GM18511 (cell line): ENCODE measurements at regions not wholly inside any gene's neighbourhood (a gene's known extent, or its start where the extent isn't known, plus 50 kb on each side); places are given as distances from the start of the nearest gene placed in this dataset.
"Not testable (repeated sequence)": the region's sequence is repeated elsewhere in the genome, so short reads cannot be mapped to it uniquely, and the experiment has no call there.

Experiments
- ATAC-seq: cut with Tn5 transposase; IDR thresholded peaks from one replicate; pipeline ENCODE4 v1.9.1; 2021; ENCODE audit warnings: mild to moderate bottlenecking, moderate library complexity; ENCODE audit not compliant: unreplicated experiment

GRCh38 chr2:38243186-38243880 is 133.7 kb downstream of the ATL2 start:
- no peak for ATAC-seq

- no peak for ATAC-seq
These were observed 137.6 kb downstream of the ATL2 start for GRCh38 chr2:38239452-38239851.

GRCh38 chr2:38238705-38239104 is 138.4 kb downstream of the ATL2 start:
- ATAC-seq, result not testable (repeated sequence)

- no peak for ATAC-seq
These were observed 139.8 kb downstream of the ATL2 start for GRCh38 chr2:38237311-38237710.

DNA sequence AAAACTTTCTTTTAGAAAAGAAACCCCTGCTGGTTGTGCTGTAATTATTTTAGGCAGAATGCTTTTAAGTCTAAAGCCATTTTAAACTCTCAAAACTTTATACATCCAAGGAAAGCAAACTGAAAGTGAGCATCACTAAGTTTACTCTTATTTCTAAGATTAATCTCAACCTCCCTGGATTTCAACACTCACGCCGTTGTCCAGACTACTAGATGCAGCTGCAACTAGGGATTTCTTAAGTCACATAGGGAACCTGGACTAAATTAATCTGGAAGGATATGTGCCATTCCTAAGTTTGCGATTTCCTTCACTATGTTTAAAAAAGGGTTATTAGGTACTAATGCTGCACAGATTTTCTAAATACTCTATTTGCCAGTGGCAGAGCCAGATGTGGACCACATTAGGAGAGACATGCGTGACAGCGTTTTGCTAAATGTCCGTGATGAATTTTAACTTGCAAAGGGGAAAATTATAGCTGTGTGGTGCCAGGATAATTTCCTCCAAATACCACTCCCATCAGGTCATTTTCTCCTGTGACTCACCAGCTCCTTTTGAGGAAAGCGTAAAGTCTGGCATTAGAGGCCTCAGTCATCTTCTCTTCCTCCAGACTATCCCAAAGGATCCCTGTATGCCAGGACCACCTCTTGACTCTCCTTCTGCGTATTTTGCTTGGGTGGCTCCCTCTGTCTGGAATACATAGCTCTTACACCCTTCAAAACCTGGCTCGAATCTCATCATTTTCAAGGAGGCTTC is 143.7 kb downstream of the ATL2 start:
- ATAC-seq, result no peak

DNA sequence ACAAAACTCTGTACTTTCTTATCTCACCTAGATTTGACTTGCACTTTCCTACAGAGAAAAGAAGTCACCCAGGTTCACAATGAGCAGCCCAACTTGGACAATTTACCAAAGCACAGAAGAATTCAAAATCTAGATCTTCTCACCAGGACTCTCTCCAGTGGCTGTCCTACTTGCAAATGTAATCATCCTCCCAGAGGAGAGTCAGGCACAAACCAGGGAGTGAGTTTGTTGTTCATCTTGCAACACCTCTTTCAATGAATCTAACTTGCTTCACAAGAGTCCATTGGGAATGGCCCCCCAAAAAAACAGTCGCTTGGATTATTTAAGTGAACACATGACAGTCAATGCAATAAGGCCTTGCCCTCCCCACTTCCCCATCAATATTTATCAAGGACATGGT is 144.6 kb downstream of the ATL2 start:
- ATAC-seq, result no peak

DNA sequence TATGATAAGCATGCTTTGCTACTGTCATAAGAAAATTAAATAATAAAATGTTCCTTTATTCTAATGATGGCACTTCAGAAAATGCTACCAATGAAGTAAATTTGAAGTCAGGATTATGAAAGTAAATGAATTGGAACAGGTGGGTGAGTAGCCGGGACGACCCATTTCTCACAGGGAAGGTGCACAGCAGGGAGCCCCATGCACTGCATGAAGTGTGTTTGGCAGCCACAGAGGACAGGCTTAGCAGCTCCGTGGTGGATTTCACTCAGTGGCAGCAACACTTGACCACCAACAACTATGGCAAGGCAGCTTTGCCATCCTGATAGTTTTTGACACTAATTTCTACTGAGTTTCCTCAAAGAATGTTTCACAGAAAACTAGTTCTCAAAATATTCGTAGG is 146.3 kb downstream of the ATL2 start:
- no peak for ATAC-seq

DNA sequence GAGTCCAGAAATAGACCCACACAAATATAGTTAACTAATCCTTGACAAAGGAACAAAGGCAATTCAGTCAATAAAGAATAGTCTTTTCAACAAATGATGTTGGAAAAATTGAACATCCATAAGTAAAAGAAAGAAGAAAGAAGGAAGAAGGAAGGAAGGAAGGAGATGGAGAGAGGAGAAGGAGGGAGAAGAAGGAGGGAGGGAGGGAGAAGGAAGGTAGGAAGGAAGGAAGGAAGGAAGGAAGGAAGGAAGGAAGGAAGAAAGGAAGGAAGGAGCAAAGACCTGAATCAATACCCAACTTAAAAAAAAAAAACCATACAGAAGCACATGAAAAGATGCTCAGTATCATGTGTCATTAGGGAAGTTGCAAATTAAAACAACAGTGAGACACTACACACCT is 148.3 kb downstream of the ATL2 start:
- ATAC-seq, result no peak

GRCh38 chr2:38224821-38225437 is 149.0 kb upstream of the CYP1B1 start:
- ATAC-seq, result no peak

DNA sequence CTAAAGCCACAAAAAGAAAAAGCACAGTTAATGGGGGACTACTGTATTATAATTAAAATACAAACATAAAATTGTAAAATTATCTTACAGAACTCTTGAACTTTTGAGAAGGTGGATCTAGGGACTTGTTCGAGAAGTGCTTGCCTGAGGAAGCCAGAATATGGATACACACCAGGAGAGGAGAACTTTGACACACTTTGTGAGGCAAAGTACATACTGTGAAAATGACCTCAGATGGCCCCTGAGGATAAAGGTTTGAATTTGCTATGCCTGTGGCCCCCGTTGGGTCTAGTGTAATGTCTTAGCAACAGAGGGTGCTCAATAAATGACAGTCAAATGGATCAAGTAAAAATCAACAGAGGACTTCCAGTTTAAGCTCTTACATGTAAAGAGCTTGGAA is 148.2 kb upstream of the CYP1B1 start:
- ATAC-seq, result no peak

DNA sequence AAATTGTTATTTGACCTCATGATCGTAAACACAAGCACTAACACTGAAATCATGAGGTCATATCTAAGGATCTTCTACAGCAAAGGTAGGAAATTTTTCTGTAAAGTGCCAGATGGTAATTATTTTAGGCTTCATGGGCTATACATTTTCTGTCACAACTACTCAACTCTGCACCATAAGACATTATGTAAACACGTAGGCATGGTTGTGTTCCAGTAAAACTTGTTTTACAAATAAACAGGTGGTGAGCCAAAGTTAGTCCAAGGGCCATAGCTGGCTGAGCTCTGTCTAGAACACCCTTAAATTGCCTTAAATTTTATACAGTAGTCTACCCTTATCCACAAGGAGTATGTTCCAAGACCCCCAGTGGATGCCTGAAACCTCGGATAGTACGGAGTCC is 147.3 kb upstream of the CYP1B1 start:
- ATAC-seq, result no peak

DNA sequence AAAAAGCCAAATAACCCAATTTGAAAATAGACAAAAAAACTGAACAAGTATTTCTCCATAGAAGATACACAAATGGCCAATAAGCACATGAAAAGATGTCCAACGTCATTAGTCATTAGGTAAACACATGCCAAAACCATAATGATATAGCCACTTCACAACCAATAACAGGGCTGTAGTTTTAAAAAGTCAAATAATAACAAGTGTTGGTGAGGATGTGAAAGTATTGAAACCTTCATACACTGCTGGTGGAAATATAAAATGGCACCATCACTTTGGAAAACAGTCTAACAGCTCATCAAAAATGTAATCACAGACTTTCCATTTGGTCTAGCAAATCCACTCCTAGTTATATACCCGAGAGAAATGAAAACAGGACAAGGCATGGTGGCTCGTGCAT is 144.2 kb upstream of the CYP1B1 start:
- ATAC-seq, result no peak

DNA sequence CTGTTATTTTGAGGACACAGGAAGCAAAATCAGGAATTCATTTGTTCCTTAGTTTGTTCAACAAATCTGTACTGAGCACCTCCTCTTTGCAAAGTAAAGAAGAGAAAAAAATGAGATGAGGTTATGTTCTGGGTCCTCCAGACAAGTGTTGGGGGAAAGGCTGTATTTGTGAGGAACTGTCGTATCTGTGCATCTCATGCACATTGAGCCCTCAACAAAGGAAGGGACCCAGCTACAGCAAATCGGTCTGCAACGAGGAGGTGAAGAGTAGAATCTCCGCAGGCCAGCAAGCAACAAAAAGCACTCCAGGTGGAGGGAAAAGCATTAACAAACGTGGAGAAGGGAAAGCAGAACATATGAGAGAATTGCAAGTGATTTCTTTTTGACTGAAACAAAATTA is 143.0 kb upstream of the CYP1B1 start:
- ATAC-seq, result no peak

- no peak for ATAC-seq
These were observed 142.6 kb upstream of the CYP1B1 start for GRCh38 chr2:38218591-38218991.

DNA sequence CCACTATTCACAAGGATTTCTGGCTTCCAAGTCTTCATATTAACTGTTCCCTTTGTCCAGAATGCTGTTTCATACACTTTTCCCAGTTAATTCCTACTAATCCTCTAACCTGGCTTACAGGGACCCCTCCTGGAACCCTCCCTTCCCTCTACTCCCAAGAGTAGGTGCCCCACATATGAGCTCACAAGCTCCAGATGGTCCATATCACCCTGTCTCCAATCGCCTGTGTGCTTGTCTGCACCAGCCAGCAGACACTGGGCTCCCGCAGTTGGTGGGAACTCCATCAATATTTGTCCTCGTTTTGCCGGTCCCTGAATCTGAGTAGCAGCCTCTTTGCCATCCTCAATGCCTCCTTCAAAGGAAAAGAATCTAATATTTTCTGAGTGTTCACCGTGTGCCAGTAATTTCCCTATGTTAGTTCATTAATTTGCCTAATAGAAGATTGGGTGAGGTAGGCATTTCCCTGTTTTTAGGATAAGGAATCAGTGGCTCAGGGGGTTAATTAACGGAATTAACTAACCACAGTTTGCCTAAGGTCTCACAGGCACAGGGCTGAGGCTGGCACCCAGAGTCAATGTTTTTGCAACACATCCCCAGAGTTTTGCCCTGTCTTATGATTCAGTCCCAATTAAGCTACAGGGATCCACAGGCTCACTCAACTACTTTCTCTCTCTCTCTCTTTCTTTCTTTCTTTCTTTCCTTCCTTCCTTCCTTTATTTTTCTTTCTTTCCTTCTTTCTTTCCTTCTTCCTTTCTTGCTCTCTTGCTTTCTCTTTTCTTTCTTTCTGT is 141.6 kb upstream of the CYP1B1 start:
- no peak for ATAC-seq

GRCh38 chr2:38216886-38217285 is 140.9 kb upstream of the CYP1B1 start:
- ATAC-seq, result no peak

- no peak for ATAC-seq
These were observed 140.0 kb upstream of the CYP1B1 start for GRCh38 chr2:38215993-38216392.

- ATAC-seq, result no peak
These were observed 139.6 kb upstream of the CYP1B1 start for GRCh38 chr2:38215522-38215921.

GRCh38 chr2:38214209-38214717 is 138.3 kb upstream of the CYP1B1 start:
- no peak for ATAC-seq

- no peak for ATAC-seq
These were observed 137.7 kb upstream of the CYP1B1 start for GRCh38 chr2:38213619-38214167.

DNA sequence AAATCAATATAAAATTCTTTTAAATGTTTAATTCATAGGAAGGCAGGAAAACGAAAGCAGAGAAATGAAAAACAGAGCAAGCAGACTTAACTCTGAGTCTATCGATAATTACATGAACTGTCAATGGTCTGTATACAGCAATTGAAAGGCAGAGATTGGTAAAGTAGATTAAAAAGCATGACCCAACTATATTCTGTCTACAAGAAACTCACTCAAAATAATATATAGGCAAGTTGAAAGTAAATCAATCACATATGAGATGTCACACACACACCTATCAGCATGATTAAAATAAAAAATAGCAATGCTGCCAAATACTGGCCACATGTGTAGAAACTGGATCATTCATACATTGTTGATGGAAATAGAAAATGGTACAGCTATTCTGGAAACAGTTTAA is 136.4 kb upstream of the CYP1B1 start:
- ATAC-seq, result no peak
